T1000 (cell line): ENCODE measurements at regions not wholly inside any gene's neighbourhood (a gene's known extent, or its start where the extent isn't known, plus 50 kb on each side); places are given as distances from the start of the nearest gene placed in this dataset.
"Not testable (repeated sequence)": the region's sequence is repeated elsewhere in the genome, so short reads cannot be mapped to it uniquely, and the experiment has no call there.

Experiments used
- DNase-seq: peaks from one replicate; lab custom pipeline; 2025; ENCODE audit warnings: mixed read lengths; lab: John Stamatoyannopoulos, UW

DNA sequence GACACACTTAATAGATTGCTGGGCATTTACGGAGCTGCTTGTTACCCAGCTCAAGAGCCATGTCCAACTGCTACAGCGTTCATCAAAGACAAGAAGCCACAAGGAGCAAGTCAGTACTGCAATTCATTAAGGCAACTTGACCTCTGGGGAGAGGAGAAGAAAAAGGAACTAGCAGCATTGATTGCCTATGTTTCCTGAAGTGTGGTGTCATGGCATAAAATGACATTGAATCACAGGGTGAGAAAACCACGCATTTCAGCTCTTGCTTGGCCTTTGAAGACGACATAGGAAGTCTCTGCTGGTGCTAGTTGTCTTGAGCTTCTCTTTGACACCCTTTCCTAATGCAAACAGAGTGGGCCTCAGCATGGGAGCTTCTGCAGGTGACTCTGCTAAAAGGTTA is 139.1 kb downstream of the CDH26 start:
- DNase-seq = no peak

- no peak for DNase-seq
These were observed 142.6 kb downstream of the CDH26 start for GRCh38 chr20:60100780-60101179.

DNA sequence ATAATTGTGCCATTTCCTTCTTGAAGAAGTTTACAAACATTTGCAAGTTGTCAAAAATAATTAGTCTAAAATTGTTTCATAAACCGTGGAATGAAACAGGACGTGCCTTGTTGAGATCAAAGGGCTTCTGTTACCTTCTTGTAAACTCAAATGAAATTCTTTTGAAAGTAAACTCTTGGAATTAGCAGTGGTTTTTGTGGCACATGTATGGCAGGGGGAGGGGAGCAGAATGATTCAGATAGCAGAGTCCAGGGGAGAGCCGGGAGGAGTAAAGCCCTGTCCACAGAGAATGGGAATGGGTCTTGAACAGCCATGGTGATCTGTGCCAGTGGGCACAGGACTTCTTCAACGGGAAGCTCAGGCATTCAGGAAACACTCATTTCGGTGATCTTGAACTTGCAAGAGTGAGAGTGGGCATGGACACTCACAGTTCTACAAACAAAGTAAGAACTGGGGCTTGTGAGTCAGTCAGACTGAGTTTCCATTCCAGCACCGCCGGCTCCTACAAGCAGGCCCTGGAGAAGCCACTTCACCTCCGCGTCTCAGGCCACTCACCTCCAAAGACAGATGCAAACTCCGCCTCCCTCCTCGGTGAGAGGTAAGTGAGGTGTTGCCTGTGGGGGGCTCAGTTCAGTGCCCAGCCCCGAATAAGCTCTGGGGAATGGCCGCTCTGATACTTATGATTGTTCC is 143.1 kb downstream of the CDH26 start:
- no peak for DNase-seq

DNA sequence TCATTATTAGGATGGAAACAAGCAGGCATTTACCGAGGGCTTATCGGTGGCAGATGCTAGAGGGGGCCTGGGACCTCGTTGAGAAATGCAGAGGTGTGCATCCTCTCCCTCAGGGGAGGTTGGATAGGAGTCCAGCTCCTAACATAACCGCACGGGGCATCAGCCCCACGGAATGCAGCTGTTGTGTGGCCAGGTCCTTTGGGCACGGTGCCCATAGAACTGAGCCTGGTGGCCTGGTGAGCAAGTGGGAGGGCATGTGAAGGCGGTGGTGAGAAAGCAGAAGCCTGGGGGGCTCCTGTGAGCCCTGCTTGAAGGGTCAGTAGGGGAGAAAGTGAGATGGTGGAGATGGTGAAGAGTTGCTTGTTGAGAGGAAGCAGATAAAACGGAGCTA is 143.7 kb downstream of the CDH26 start:
- DNase-seq = no peak

- DNase-seq = no peak
These were observed 144.5 kb downstream of the CDH26 start for GRCh38 chr20:60102665-60103210.

- no peak for DNase-seq
These were observed 147.0 kb downstream of the CDH26 start for GRCh38 chr20:60104993-60105803.

DNA sequence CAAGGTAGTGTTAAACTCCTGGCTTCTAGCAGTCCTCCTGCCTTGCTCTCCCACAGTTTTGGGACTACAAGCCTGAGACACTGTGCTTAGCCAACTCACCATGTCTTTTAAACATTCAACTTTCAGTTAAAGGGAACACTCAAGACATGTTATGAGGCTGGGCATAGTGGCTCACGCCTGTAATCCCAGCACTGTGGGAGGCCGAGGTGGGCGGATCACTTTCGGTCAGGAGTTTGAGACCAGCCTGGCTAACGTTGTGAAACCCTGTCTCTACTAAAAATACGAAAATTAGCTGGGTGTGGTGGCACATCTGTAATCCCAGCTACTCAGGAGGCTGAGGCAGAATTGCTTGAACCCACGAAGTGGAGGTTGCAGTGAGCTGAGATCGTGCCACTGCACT is 148.0 kb downstream of the CDH26 start:
- not testable (repeated sequence) for DNase-seq

DNA sequence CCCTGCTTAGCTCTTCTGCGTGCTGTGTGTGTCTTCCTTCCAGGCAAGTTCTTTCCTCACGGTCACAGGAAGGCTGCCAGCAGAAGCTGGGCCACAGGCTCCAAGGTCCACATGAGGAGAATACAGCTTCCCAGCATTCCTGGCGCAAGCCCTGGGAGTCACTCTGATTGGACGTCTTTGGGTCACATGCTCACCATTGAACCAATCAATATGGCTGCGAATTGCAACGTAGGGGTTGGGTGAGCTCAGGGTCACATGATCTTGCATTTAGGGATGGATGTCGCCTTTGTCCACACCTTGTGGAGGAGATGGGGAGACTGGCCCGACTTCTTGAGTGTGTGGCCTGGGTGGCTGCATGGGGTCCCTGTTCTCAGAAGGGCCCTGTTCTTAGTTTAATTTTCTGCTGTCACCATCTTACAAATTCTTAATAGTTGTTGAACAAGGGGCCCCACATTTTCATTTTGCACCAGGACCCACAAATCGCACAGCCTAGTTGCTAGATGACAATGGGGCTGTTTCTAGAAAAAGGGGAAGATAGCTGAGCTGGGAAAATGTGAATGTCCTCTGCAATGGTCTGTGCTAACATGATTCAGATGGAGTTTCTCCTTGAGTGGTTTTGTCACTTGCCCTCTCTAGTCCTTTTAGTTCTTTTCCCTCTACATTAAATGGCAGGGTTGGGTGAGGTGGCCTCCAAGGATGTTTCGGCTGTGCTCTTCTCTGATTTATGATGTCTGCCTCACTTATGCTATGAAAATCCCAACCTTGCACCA is 149.6 kb downstream of the CDH26 start:
- no peak for DNase-seq

DNA sequence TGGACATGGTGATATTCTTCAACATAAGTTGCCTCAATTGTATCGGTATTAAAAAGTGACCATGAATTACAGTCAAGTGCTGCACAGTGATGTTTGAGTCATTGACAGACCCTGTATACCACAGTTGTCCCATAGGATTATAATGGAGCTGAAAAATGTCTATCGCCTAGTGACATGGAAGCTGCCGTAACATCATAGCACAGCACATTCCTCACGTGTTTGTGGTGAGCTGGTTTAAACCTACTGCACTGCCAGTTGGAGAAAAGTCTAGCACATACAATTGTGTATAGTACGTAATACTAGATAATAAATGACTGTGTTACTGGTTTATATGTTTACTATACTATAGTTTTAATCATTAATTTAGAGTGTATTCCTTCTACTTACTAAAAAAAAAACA is 150.2 kb downstream of the CDH26 start:
- DNase-seq = no peak

DNA sequence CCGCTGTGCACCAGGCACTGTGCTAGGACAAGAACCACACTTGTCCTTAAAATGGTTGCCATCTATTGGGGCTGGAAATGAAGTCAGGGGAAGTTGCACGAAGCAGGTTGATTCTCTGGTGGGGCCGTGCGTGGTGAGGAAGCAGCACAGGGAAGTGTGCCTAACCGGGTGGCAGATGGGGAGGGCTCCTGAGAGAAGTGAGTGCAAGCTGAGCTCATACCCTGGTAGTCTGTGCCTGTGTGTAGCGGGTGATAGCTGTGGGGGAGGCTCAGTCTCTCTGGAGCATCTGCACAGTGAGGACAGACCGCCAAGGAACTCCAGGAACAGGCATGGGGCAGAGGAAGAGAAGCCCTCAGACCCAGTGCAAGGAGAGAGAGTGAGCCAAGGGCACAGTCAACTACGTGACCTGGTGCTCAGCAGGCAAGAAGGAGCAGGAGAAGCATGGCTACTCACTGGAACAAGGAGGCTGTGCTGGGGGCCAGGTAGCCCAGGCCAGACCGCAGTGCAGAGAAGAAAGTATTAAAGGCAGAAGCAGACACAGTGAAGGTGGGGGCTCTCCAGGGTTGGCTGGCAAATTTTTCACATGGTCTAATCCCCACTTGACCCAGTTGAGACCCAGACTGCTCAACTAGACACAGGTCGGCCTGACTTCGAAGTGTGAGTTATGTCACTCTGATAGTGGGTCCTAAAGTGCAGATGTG is 155.0 kb downstream of the CDH26 start:
- DNase-seq = no peak

DNA sequence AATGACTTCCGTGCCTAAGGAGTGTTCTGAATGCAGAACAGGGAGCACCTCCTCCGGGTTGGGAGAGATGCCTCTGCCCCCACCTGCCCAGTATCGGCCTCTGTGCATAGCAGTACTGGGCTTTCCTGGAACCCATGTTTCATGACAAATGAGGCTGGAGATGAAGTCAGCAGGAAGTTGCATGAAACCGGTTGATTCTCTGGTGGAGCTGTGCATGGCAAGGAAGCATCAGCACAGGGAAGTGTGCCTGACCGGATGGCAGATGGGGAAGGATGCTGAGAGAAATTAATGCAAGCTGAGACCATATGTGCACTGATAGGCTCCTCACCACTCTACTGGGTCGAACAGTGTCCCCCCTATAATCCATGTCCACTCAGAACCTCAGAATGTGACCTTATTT is 155.5 kb downstream of the CDH26 start:
- DNase-seq = no peak

GRCh38 chr20:60115451-60115850 is 157.2 kb downstream of the CDH26 start:
- DNase-seq = no peak

- no peak for DNase-seq
These were observed 158.1 kb downstream of the CDH26 start for GRCh38 chr20:60116128-60116909.

DNA sequence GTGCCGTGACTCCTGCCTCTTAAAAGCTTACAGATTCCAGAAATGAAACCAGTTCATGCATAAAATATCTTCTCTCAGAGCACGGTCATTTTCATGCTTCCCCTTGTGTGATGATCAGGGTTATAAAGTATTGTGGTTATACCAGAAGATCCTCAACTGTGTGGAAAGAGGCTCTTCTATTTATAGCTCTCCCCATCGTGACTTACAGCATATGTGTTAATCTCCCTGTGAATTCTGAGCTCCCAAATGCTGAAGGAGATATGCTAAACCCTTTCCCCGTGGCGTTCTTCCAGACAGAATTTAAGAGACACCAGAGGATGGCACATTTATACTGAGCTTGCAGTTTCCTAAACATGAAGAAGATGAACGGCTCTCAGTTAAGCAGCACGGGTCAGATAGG is 158.8 kb downstream of the CDH26 start:
- no peak for DNase-seq

- DNase-seq = no peak
These were observed 163.7 kb downstream of the CDH26 start for GRCh38 chr20:60121903-60122302.

DNA sequence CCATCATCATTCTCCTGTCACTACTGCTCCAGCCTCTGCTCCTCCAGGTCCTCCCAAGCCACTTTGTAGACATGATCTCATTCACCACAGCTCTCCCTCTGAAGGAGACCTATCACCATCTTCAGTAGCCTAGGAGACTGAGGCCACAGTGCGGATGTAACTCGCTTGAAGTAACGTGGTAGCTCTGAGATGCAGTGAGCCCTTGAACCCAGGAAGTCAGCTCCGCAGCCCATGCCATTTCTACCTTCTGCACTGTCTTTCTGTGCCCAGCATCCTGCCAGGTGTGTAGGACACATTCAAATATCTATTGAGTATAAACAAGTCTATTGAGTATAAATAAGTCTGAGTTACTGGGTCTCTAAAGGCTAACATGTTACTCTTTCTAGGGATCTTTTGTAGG is 164.4 kb downstream of the CDH26 start:
- DNase-seq = no peak

DNA sequence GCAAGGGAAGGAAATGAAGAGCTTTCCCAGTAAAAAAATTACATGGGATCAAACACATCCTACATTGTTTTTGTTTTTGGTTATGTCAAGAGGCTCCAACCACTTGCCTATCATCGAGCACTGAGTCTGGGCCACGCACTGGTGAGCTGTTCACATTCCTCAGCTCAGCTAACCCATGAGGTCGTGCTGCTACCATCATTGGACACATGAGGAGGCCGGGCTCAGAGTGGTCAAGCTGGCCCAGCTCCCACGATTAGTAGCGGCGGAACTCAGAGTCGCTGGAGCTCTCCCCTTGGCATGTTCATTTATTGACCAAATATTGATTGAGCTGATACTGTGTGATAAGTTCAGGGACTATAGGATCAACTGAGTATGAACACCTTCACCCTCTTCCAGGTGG is 164.9 kb downstream of the CDH26 start:
- no peak for DNase-seq

- no peak for DNase-seq
These were observed 165.4 kb downstream of the CDH26 start for GRCh38 chr20:60123652-60124051.

DNA sequence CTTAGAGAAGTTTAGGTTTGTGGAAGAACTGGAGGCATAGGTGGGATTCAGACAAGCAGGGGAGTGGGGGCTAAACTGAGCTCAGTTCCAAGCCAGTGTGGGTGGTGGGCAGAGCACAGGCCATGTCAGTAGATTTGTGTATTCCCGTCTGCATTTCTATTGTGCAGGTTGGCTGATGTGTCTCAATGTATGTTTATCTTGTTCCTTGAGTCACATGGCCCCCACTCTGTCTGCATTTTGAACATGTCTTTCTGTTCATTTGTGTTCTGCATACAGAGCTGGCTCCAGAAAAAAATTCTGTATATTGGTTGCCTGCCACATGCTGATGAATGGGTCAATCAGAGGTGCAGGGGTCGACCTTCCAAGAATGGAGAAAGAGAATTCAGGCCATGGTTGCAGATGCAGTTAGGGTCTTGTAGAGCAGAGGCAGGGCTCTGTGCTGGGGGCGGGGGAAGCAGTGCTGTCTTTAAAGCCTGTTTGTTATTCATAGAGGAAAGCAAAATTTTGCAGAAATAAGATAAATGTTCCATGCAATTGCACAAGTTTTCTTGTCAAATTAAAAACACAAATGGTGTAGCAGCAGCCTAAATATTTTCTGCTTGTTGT is 166.7 kb downstream of the CDH26 start:
- no peak for DNase-seq

DNA sequence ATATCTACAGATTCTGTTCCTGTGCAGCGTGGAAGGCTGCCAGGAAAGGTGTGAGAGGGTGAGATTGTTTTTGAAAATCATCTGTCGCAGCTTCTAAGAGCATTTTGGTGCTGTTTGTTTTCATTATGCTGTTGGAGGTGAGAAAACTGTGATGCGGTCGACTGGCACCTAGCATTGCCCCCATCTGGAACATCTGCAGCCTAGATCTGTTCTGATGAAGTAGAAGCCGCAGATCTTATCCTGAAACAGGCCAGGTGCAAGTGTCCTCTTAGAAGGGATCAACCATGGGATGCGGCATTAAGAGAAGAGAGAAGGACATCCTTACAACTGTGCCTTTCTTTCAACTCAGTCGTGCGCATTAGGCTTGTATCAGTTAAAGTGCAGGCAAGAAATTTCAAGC is 167.3 kb downstream of the CDH26 start:
- DNase-seq = no peak

GRCh38 chr20:60126975-60127374 is 168.8 kb downstream of the CDH26 start:
- DNase-seq = no peak
